Body of pancreas (tissue), 4 donors: ENCODE measurements at regions not wholly inside any gene's neighbourhood (a gene's known extent, or its start where the extent isn't known, plus 50 kb on each side); places are given as distances from the start of the nearest gene placed in this dataset.

ENCODE experiments used
- ATAC-seq: fragments of 150-250 bp; one replicate; pipeline ENCODE4 v1.9.1; 2016
- DNase-seq, 4 donors: peaks; one replicate each; pipeline ENCODE4 v3.0.0-alpha.2; 2019
- H3K27ac ChIP-seq, 4 donors: fragments of 200-600 bp; sonication (generic); 1 replicate in 3 of 4; 2 replicates in 1 of 4; pipeline versions ENCODE4 v1.5.1 to v1.6.1; 2016 to 2019; ENCODE audit warnings: mild to moderate bottlenecking in 1 of 4, mixed read lengths in 1 of 4, moderate library complexity in 1 of 4
- H3K27me3 ChIP-seq, 2 donors: fragments of 200-600 bp; sonication (generic); one replicate each; pipeline ENCODE4 v1.6.0; 2016; ENCODE audit warnings: mild to moderate bottlenecking in 1 of 2
- H3K36me3 ChIP-seq, 2 donors: fragments of 200-600 bp; sonication (generic); replicated peaks in 1 of 2; 2 replicates each; pipeline ENCODE4 v1.5.1; 2016; ENCODE audit warnings: low read depth in 2 of 2; ENCODE audit not compliant: insufficient read depth in 1 of 2
- H3K4me1 ChIP-seq: fragments of 200-600 bp; sonication (generic); one replicate; pipeline ENCODE4 v1.6.0; 2016
- H3K4me3 ChIP-seq, 2 donors: fragments of 200-600 bp; sonication (generic); 1 replicate in 1 of 2; 2 replicates in 1 of 2; pipeline ENCODE4 v1.5.1; 2016 to 2019
- H3K9me3 ChIP-seq, 3 donors: fragments of 200-600 bp; sonication (generic); 1 replicate in 2 of 3; 2 replicates in 1 of 3; pipeline ENCODE4 v1.5.1; 2016
- CTCF ChIP-seq, 7 experiments: fragments of 450-650 bp in 4 of 7; fragments of 200-600 bp in 3 of 7; sonication (generic) in 3 of 7; IDR thresholded peaks; one replicate each; pipeline ENCODE4 v1.5.1; 2016 to 2019; ENCODE audit warnings: antibody characterized with exemption in 7 of 7
- POLR2A ChIP-seq, 3 donors: fragments of 450-650 bp; IDR thresholded peaks; one replicate each; pipeline ENCODE4 v1.6.1; 2016; ENCODE audit warnings: antibody characterized with exemption in 3 of 3, mild to moderate bottlenecking in 2 of 3
- WGBS, 2 donors: methylation state at CpG; one replicate each; pipeline ENCODE4 v1.1.5; 2017; 5-methylcytosine and 5-hydroxymethylcytosine counted together
- intact Hi-C: fragments of 100-400 bp; cut with DNase I; formaldehyde crosslinking; loops from one replicate; pipeline ENCODE4 v1.15.1; 2023

GRCh38 chr10:8295311-8295710, 240.8 kb downstream of the GATA3 start:
- Histone ChIP-seq H3K4me1 (no peaks in the 10 kb centered on the region), H3K4me3 (no peak overlapping the region), H3K9me3 (no peaks in the 10 kb centered on the region), H3K27me3 (no peaks in the 10 kb centered on the region), H3K36me3 (no peaks in the 10 kb centered on the region), H3K27ac (no peak overlapping the region)
- no peak for TF ChIP-seq CTCF (IDR thresholded peaks at IDR 0.05)
- no peak for TF ChIP-seq POLR2A (IDR thresholded peaks at IDR 0.05)
- ATAC-seq (no peak), DNase-seq (no peak)
- intact Hi-C loops: no loop called here
- 82 to 86% methylated on average over 1 of the region's 1 CpG for WGBS, 2 donors

- TF ChIP-seq POLR2A (IDR thresholded peaks at IDR 0.05) (no peak), CTCF (IDR thresholded peaks at IDR 0.05) (no peak)
- no peak overlapping the region for H3K4me3 ChIP-seq
- no peaks in the 10 kb centered on the region for H3K27me3 ChIP-seq
- DNase-seq (no peak), ATAC-seq (no peak)
- H3K27ac ChIP-seq: no peak overlapping the region
- 30 to 34% methylated on average over 21 to 22 of the region's 22 CpGs for WGBS, 2 donors
- intact Hi-C loops: no loop called here
- H3K9me3 ChIP-seq: no peaks in the 10 kb centered on the region
- no peaks in the 10 kb centered on the region for H3K4me1 ChIP-seq
- no peaks in the 10 kb centered on the region for H3K36me3 ChIP-seq
Observed at GRCh38 chr10:8296090-8296733, 241.7 kb downstream of the GATA3 start.

- 52 to 85% methylated on average over 2 of the region's 2 CpGs for WGBS, 2 donors
- ATAC-seq (no peak), DNase-seq (no peak)
- no peak overlapping the region for H3K27ac ChIP-seq
- H3K36me3 ChIP-seq: no peaks in the 10 kb centered on the region
- H3K4me3 ChIP-seq: no peak overlapping the region
- intact Hi-C loops: no loop called here
- H3K4me1 ChIP-seq: no peaks in the 10 kb centered on the region
- no peaks in the 10 kb centered on the region for H3K27me3 ChIP-seq
- TF ChIP-seq POLR2A (IDR thresholded peaks at IDR 0.05) (no peak), CTCF (IDR thresholded peaks at IDR 0.05) (no peak)
- H3K9me3 ChIP-seq: no peaks in the 10 kb centered on the region
Observed at GRCh38 chr10:8296734-8297101, 242.2 kb downstream of the GATA3 start.

GRCh38 chr10:8297107-8297506, 242.6 kb downstream of the GATA3 start:
- intact Hi-C loops: no loop called here
- ATAC-seq (no peak), DNase-seq (no peak)
- no peaks in the 10 kb centered on the region for H3K36me3 ChIP-seq
- H3K9me3 ChIP-seq: no peaks in the 10 kb centered on the region
- WGBS, 2 donors: 40 to 56% methylated on average over 1 to 2 of the region's 2 CpGs
- H3K4me1 ChIP-seq: no peaks in the 10 kb centered on the region
- TF ChIP-seq CTCF (IDR thresholded peaks at IDR 0.05) (no peak), POLR2A (IDR thresholded peaks at IDR 0.05) (no peak)
- no peak overlapping the region for H3K4me3 ChIP-seq
- H3K27me3 ChIP-seq: no peaks in the 10 kb centered on the region
- no peak overlapping the region for H3K27ac ChIP-seq

- ATAC-seq (no peak), DNase-seq (no peak)
- Histone ChIP-seq H3K9me3 (no peaks in the 10 kb centered on the region), H3K4me1 (no peaks in the 10 kb centered on the region), H3K4me3 (no peak overlapping the region), H3K27ac (no peak overlapping the region), H3K36me3 (no peaks in the 10 kb centered on the region), H3K27me3 (no peaks in the 10 kb centered on the region)
- TF ChIP-seq CTCF (IDR thresholded peaks at IDR 0.05) (no peak), POLR2A (IDR thresholded peaks at IDR 0.05) (no peak)
- intact Hi-C loops: no loop called here
- WGBS, 2 donors: 59 to 67% methylated on average over 1 of the region's 1 CpG
Observed at GRCh38 chr10:8297959-8298358, 243.5 kb downstream of the GATA3 start.
